ENCODE measurements at regions not wholly inside any gene's neighbourhood (a gene's known extent, or its start where the extent isn't known, plus 50 kb on each side); places are given as distances from the start of the nearest gene placed in this dataset.

GRCh38 chr5:8258801-8259200 lies 389.9 kb downstream of the MTRR start:
- Histone ChIP-seq H4K91ac (replicated peaks; ENCODE audit: insufficient read length, low read length) (no peak overlapping the region), H3K18ac (ENCODE audit: extremely low read depth, low read length) (no peak overlapping the region), H3K14ac (ENCODE audit: insufficient read length) (no peak overlapping the region), H2BK15ac (ENCODE audit: low read length) (no peak overlapping the region), H3K9me3 (ENCODE audit: insufficient read depth in 2 of 2, low read depth in 1 of 2, low read length in 1 of 2) (no peaks in the 10 kb centered on the region), H2BK12ac (ENCODE audit: low read depth, low read length) (no peak overlapping the region), H3K9ac (replicated peaks in 1 of 4; ENCODE audit: extremely low read depth in 1 of 4, low read depth in 3 of 4, low read length in 3 of 4) (no peak overlapping the region), H3K4me2 (ENCODE audit: insufficient read depth in 1 of 2, low read depth in 2 of 2, low read length in 2 of 2) (no peak overlapping the region), H3K79me1 (ENCODE audit: low read depth, low read length) (no peaks in the 10 kb centered on the region), H2BK120ac (replicated peaks; ENCODE audit: low read depth, low read length) (no peak overlapping the region), H3K79me2 (ENCODE audit: control insufficient read depth in 1 of 2, insufficient read depth in 2 of 2, low read length in 2 of 2) (no peaks in the 10 kb centered on the region), H3K36me3 (ENCODE audit: control insufficient read depth in 2 of 4, insufficient read depth in 4 of 4, low read length in 3 of 4) (no peaks in the 10 kb centered on the region), H3K23me2 (ENCODE audit: low read depth, low read length) (no peaks in the 10 kb centered on the region), H2BK5ac (ENCODE audit: low read depth, low read length) (no peak overlapping the region), H2AK5ac (ENCODE audit: low read depth, low read length) (no peak overlapping the region), H3K23ac (ENCODE audit: insufficient read length) (no peak overlapping the region), H3K56ac (replicated peaks; ENCODE audit: insufficient read length, low read depth, low read length) (no peak overlapping the region), H3K27me3 (replicated peaks in 1 of 4; ENCODE audit: control insufficient read depth in 3 of 4, extremely low read depth in 1 of 4, insufficient read depth in 3 of 4, low read length in 3 of 4) (no peaks in the 10 kb centered on the region), H2BK20ac (ENCODE audit: low read length) (no peak overlapping the region), H4K8ac (ENCODE audit: extremely low read depth, insufficient read depth, low read length) (no peak overlapping the region), H3K27ac (ENCODE audit: low read depth, low read length) (no peak overlapping the region), H3K4me3 (ENCODE audit: extremely low read depth in 1 of 4, insufficient read depth in 2 of 4, low read depth in 3 of 4, low read length in 4 of 4) (no peak overlapping the region), H4K20me1 (replicated peaks in 1 of 2; ENCODE audit: control insufficient read depth in 1 of 2, insufficient read depth in 2 of 2, low read length in 2 of 2) (no peaks in the 10 kb centered on the region), H3K4me1 (replicated peaks in 1 of 4; ENCODE audit: control insufficient read depth in 3 of 4, insufficient read depth in 4 of 4, low read length in 3 of 4) (no peaks in the 10 kb centered on the region), H4K5ac (ENCODE audit: insufficient read length, low read depth, low read length) (no peak overlapping the region), H2AFZ (ENCODE audit: low read length) (no peak overlapping the region), H3K4ac (replicated peaks; ENCODE audit: insufficient read length, low read depth, low read length) (no peak overlapping the region)
- ChIA-PET POLR2A (ENCODE audit: partially characterized antibody) (no interaction called here), CTCF (ENCODE audit: partially characterized antibody) (no interaction called here)
- DNase-seq (ENCODE audit: low read depth in 1 of 2, low spot score in 2 of 2) (no peak), FAIRE-seq (no peak)
- WGBS, 2 experiments (ENCODE audit: extremely low coverage in 1 of 2, insufficient coverage in 1 of 2, insufficient read length in 1 of 2, insufficient replicate concordance in 2 of 2, low coverage in 1 of 2, low lambda C conversion rate in 2 of 2, missing lambda C conversion rate in 1 of 2) = no CpG with 5 or more reads among the region's 3 CpGs
- TF ChIP-seq POLR2A (IDR thresholded peaks at IDR 0.05; ENCODE audit: control extremely low read depth in 1 of 2, low read depth in 2 of 2, low read length in 2 of 2) (no peak), SIX5 (IDR thresholded peaks at IDR 0.05; ENCODE audit: low read depth, low read length) (no peak), TEAD4 (IDR thresholded peaks at IDR 0.05; ENCODE audit: low read depth, low read length) (no peak), SP4 (IDR thresholded peaks at IDR 0.05; ENCODE audit: low read length) (no peak), POU5F1 (IDR thresholded peaks at IDR 0.05; ENCODE audit: low read depth, low read length) (no peak), JUN (IDR thresholded peaks at IDR 0.05; ENCODE audit: low read depth, low read length) (no peak), PHF8 (conservative IDR thresholded peaks at IDR 0.05; ENCODE audit: low read depth, low read length) (no peak), ZNF274 (IDR thresholded peaks at IDR 0.05; ENCODE audit: borderline replicate concordance, extremely low read depth, low read length) (no peak), EZH2 (IDR thresholded peaks at IDR 0.05; ENCODE audit: low read depth, low read length, severe bottlenecking) (no peak), BRCA1 (IDR thresholded peaks at IDR 0.05; ENCODE audit: low read depth, low read length) (no peak), SP1 (IDR thresholded peaks at IDR 0.05; ENCODE audit: low read depth, low read length) (no peak), KDM1A (IDR thresholded peaks at IDR 0.05; ENCODE audit: borderline replicate concordance, low read length) (no peak), BCL11A (IDR thresholded peaks at IDR 0.05; ENCODE audit: low read depth in 2 of 2, low read length in 2 of 2) (no peak), USF2 (IDR thresholded peaks at IDR 0.05; ENCODE audit: low read length) (no peak), EP300 (IDR thresholded peaks at IDR 0.05; ENCODE audit: borderline replicate concordance in 1 of 2, low read depth in 2 of 2, low read length in 2 of 2) (no peak)

All from H1 (cell line).